Activated naive CD4-positive, alpha-beta T cell treated with anti-CD3 and anti-CD28 coated beads, Interleukin-2, amount 50 U/mL, for 72 hours (primary cell): ENCODE measurements at regions not wholly inside any gene's neighbourhood (a gene's known extent, or its start where the extent isn't known, plus 50 kb on each side); places are given as distances from the start of the nearest gene placed in this dataset.

Experiments used
- ATAC-seq, 2 donors: fragments of 150-1000 bp; cut with Tn5 transposase; 2 replicates each; pipeline ENCODE4 v1.10.0; 2021; ENCODE audit warnings: mild to moderate bottlenecking in 2 of 2, moderate library complexity in 2 of 2
- DNase-seq, 2 donors: peaks; one replicate each; pipeline ENCODE4 v3.0.0; 2021 to 2022; ENCODE audit warnings: low spot score in 2 of 2
- H3K27ac Mint-ChIP-seq, 2 donors: one replicate each; pipeline ENCODE4 v1.8.0; 2022; ENCODE audit warnings: mild to moderate bottlenecking in 2 of 2, mixed read lengths in 2 of 2
- H3K36me3 Mint-ChIP-seq, 2 donors: one replicate each; pipeline ENCODE4 v1.8.0; 2022; ENCODE audit warnings: mixed read lengths in 2 of 2
- H3K9me3 Mint-ChIP-seq, 2 donors: one replicate each; pipeline ENCODE4 v1.8.0; 2022; ENCODE audit warnings: mixed read lengths in 2 of 2

- Mint-ChIP-seq H3K9me3 (no peaks in the 10 kb centered on the region), H3K36me3 (no peaks in the 10 kb centered on the region), H3K27ac (no peak overlapping the region)
- peak in 1 of 2 donors; percentile 20 for DNase-seq
- no peak for ATAC-seq
Observed at GRCh38 chr7:21256310-21256877, 171.5 kb upstream of the SP4 start.

- H3K9me3 Mint-ChIP-seq: no peaks in the 10 kb centered on the region
- no peak overlapping the region for H3K27ac Mint-ChIP-seq
- DNase-seq (no peak), ATAC-seq (no peak)
- H3K36me3 Mint-ChIP-seq: no peaks in the 10 kb centered on the region
Observed at GRCh38 chr7:21260939-21261338, 166.9 kb upstream of the SP4 start.

- Mint-ChIP-seq H3K36me3 (no peaks in the 10 kb centered on the region), H3K27ac (peak overlapping the region in 1 of 2 donors; percentile 81), H3K9me3 (no peaks in the 10 kb centered on the region)
- ATAC-seq (peak; percentile 69 to 75), DNase-seq (peak in 1 of 2 donors; percentile 27)
Observed at GRCh38 chr7:21261627-21262594, 166.0 kb upstream of the SP4 start.

GRCh38 chr7:21269021-21269420, 158.9 kb upstream of the SP4 start:
- no peaks in the 10 kb centered on the region for H3K9me3 Mint-ChIP-seq
- no peak overlapping the region for H3K27ac Mint-ChIP-seq
- DNase-seq (no peak), ATAC-seq (no peak)
- no peaks in the 10 kb centered on the region for H3K36me3 Mint-ChIP-seq

GRCh38 chr7:21276471-21277035, 151.3 kb upstream of the SP4 start:
- peaks cover 0 to 8% of the 10 kb centered on the region in 2 donors for H3K9me3 Mint-ChIP-seq
- no peaks in the 10 kb centered on the region for H3K36me3 Mint-ChIP-seq
- DNase-seq: no peak
- no peak overlapping the region for H3K27ac Mint-ChIP-seq
- no peak for ATAC-seq

- ATAC-seq (no peak), DNase-seq (no peak)
- no peak overlapping the region for H3K27ac Mint-ChIP-seq
- no peaks in the 10 kb centered on the region for H3K36me3 Mint-ChIP-seq
- H3K9me3 Mint-ChIP-seq: peaks cover 0 to 8% of the 10 kb centered on the region in 2 donors
Observed at GRCh38 chr7:21278944-21279343, 148.9 kb upstream of the SP4 start.

- Mint-ChIP-seq H3K36me3 (no peaks in the 10 kb centered on the region), H3K27ac (no peak overlapping the region), H3K9me3 (peaks cover 0 to 8% of the 10 kb centered on the region in 2 donors)
- no peak for ATAC-seq
- no peak for DNase-seq
Observed at GRCh38 chr7:21281193-21281592, 146.7 kb upstream of the SP4 start.

GRCh38 chr7:21293771-21294170, 134.1 kb upstream of the SP4 start:
- Mint-ChIP-seq H3K9me3 (no peaks in the 10 kb centered on the region), H3K36me3 (no peaks in the 10 kb centered on the region), H3K27ac (no peak overlapping the region)
- DNase-seq: no peak
- no peak for ATAC-seq

GRCh38 chr7:21299766-21300165, 128.1 kb upstream of the SP4 start:
- Mint-ChIP-seq H3K36me3 (no peaks in the 10 kb centered on the region), H3K9me3 (no peaks in the 10 kb centered on the region), H3K27ac (no peak overlapping the region)
- no peak for ATAC-seq
- DNase-seq: no peak

- Mint-ChIP-seq H3K27ac (no peak overlapping the region), H3K36me3 (no peaks in the 10 kb centered on the region), H3K9me3 (no peaks in the 10 kb centered on the region)
- ATAC-seq (no peak), DNase-seq (no peak)
Observed at GRCh38 chr7:21300692-21301091, 127.2 kb upstream of the SP4 start.

GRCh38 chr7:21304808-21305375, 123.0 kb upstream of the SP4 start:
- Mint-ChIP-seq H3K9me3 (peaks cover 4 to 13% of the 10 kb centered on the region in 2 donors), H3K27ac (no peak overlapping the region), H3K36me3 (peaks cover 0 to 16% of the 10 kb centered on the region in 2 donors)
- ATAC-seq (no peak), DNase-seq (no peak)

- DNase-seq: no peak
- Mint-ChIP-seq H3K27ac (peak overlapping the region in 1 of 2 donors; percentile 55), H3K36me3 (peaks cover 0 to 17% of the 10 kb centered on the region in 2 donors), H3K9me3 (peaks cover 5 to 16% of the 10 kb centered on the region in 2 donors)
- ATAC-seq: peak; percentile 68 to 97
Observed at GRCh38 chr7:21305455-21306235, 122.2 kb upstream of the SP4 start.

- DNase-seq (no peak), ATAC-seq (no peak)
- no peak overlapping the region for H3K27ac Mint-ChIP-seq
- H3K36me3 Mint-ChIP-seq: peaks cover 9 to 11% of the 10 kb centered on the region in 2 donors
- H3K9me3 Mint-ChIP-seq: peaks cover 9 to 14% of the 10 kb centered on the region in 2 donors
Observed at GRCh38 chr7:21314954-21315353, 112.9 kb upstream of the SP4 start.

GRCh38 chr7:21317966-21318915, 109.6 kb upstream of the SP4 start:
- H3K9me3 Mint-ChIP-seq: no peaks in the 10 kb centered on the region
- H3K27ac Mint-ChIP-seq: no peak overlapping the region

GRCh38 chr7:21318916-21319270, 109.0 kb upstream of the SP4 start:
- Mint-ChIP-seq H3K9me3 (no peaks in the 10 kb centered on the region), H3K36me3 (no peaks in the 10 kb centered on the region), H3K27ac (no peak overlapping the region)
- ATAC-seq (no peak), DNase-seq (no peak)

More at GRCh38 chr7:21317966-21318915, 109.6 kb upstream of the SP4 start:
- no peaks in the 10 kb centered on the region for H3K36me3 Mint-ChIP-seq
- ATAC-seq (no peak), DNase-seq (no peak)
